SK-N-MC (cell line): ENCODE measurements at regions not wholly inside any gene's neighbourhood (a gene's known extent, or its start where the extent isn't known, plus 50 kb on each side); places are given as distances from the start of the nearest gene placed in this dataset.

Experiments
- EZH2 ChIP-seq: fragments of 200-600 bp; sonication (generic); IDR thresholded peaks from one replicate; pipeline ENCODE4 v1.6.1; 2017; ENCODE audit warnings: antibody characterized with exemption
- FOXP2 ChIP-seq: optimal IDR thresholded peaks from 2 replicates; pipeline ENCODE3; 2011; ENCODE audit warnings: mild to moderate bottlenecking, moderate library complexity; ENCODE audit not compliant: insufficient read depth; ENCODE audit errors: extremely low read length, control extremely low read depth
- POLR2AphosphoS5 ChIP-seq: IDR thresholded peaks from 2 replicates; pipeline ENCODE4 v1.6.1; 2012; ENCODE audit warnings: mild to moderate bottlenecking, low read depth, low read length, borderline replicate concordance

DNA sequence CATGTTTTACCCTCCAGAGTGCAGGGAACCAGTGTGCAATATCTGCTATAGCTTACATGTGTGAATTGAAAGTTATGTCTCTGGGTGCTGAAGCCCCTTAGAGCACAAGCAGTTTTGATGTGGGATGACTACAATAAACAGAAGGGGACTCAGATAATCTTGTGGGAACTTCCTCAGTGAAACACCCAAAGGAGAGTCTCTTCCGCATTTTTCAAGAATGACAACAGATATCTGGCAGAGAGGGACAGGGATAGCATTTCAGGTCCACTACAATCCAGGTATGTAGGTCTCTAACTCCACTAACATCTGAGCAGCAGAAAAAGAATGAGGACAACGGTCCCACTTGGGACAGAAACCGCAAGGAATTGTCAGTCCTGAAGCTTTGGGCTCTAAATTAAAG lies 67.6 kb upstream of the PDE4B start:
- TF ChIP-seq EZH2 (no peak), POLR2AphosphoS5 (no peak), FOXP2 (no peak)
